WTC11 (cell line): ENCODE measurements at regions not wholly inside any gene's neighbourhood (a gene's known extent, or its start where the extent isn't known, plus 50 kb on each side); places are given as distances from the start of the nearest gene placed in this dataset.

Experiments used
- ATAC-seq: fragments of 200-7000 bp; cut with Tn5 transposase; 2 replicates; pipeline ENCODE4 v1.10.0; 2021; ENCODE audit warnings: mild to moderate bottlenecking, moderate library complexity
- CTCF ChIA-PET: fragments of 300-600 bp; sonication (Branson Sonifier 250); formaldehyde crosslinking; loops from one replicate; lab custom pipeline; 2021; ENCODE audit warnings: antibody characterized with exemption; lab: Charles Lee
- POLR2A ChIA-PET: fragments of 350-600 bp; sonication (Branson Sonifier 250); formaldehyde crosslinking; loops from one replicate; lab custom pipeline; 2021; ENCODE audit warnings: antibody characterized with exemption; lab: Charles Lee
- DNase-seq: peaks from one replicate; pipeline ENCODE4 v3.0.0; 2021; ENCODE audit warnings: low spot score
- H3K27ac Mint-ChIP-seq: 2 replicates; pipeline ENCODE4 v1.8.0; 2021; ENCODE audit warnings: mixed read lengths
- H3K27me3 Mint-ChIP-seq: 2 replicates; pipeline ENCODE4 v1.8.0; 2021; ENCODE audit warnings: low read depth, mild to moderate bottlenecking, moderate library complexity, mixed read lengths
- H3K36me3 Mint-ChIP-seq: 2 replicates; pipeline ENCODE4 v1.8.0; 2021; ENCODE audit warnings: mixed read lengths
- H3K4me1 Mint-ChIP-seq: 2 replicates; pipeline ENCODE4 v1.8.0; 2022; ENCODE audit warnings: mixed read lengths
- H3K4me3 Mint-ChIP-seq: 2 replicates; pipeline ENCODE4 v1.8.0; 2021; ENCODE audit warnings: mild to moderate bottlenecking, moderate library complexity, mixed read lengths
- H3K9me3 Mint-ChIP-seq: 2 replicates; pipeline ENCODE4 v1.8.0; 2021; ENCODE audit warnings: mixed read lengths
- ATF1 ChIP-seq: sonication (generic); formaldehyde crosslinking; IDR thresholded peaks from 2 replicates; pipeline ENCODE4 v1.8.1; 2023; ENCODE audit warnings: mild to moderate bottlenecking, moderate library complexity, missing genetic modification reagents
- ELF4 ChIP-seq: sonication (generic); formaldehyde crosslinking; IDR thresholded peaks from 2 replicates; pipeline ENCODE4 v1.8.1; 2022; ENCODE audit warnings: low read depth, mild to moderate bottlenecking, moderate library complexity, missing genetic modification reagents
- EMX1 ChIP-seq: fragments of 250-450 bp; sonication (Bioruptor Pico); IDR thresholded peaks from 2 replicates; pipeline ENCODE4 v1.8.0; 2021; ENCODE audit warnings: mild to moderate bottlenecking
- FOXJ3 ChIP-seq: sonication (generic); formaldehyde crosslinking; IDR thresholded peaks from 2 replicates; pipeline ENCODE4 v1.9.0; 2021; ENCODE audit warnings: missing genetic modification reagents, mild to moderate bottlenecking, borderline replicate concordance
- NFE2L1 ChIP-seq: sonication (generic); formaldehyde crosslinking; IDR thresholded peaks from 2 replicates; pipeline ENCODE4 v1.8.1; 2023; ENCODE audit warnings: missing genetic modification reagents
- NR1H2 ChIP-seq: sonication (generic); formaldehyde crosslinking; IDR thresholded peaks from 2 replicates; pipeline ENCODE4 v1.9.0; 2021; ENCODE audit warnings: mild to moderate bottlenecking, moderate library complexity, missing genetic modification reagents
- NR2C2 ChIP-seq: sonication (generic); formaldehyde crosslinking; IDR thresholded peaks from 2 replicates; pipeline ENCODE4 v1.8.0; 2022; ENCODE audit warnings: mild to moderate bottlenecking, missing genetic modification reagents
- NR3C1 ChIP-seq: sonication (generic); formaldehyde crosslinking; conservative IDR thresholded peaks from 2 replicates; pipeline ENCODE4 v1.8.1; 2023; ENCODE audit warnings: low read depth, mild to moderate bottlenecking, missing genetic modification reagents
- SMAD3 ChIP-seq: sonication (generic); formaldehyde crosslinking; IDR thresholded peaks from 2 replicates; pipeline ENCODE4 v1.8.0; 2022; ENCODE audit warnings: missing genetic modification reagents, mild to moderate bottlenecking, borderline replicate concordance
- TEAD1 ChIP-seq: sonication (generic); formaldehyde crosslinking; IDR thresholded peaks from 2 replicates; pipeline ENCODE4 v1.8.0; 2022; ENCODE audit warnings: mild to moderate bottlenecking, missing genetic modification reagents
- ZNF317 ChIP-seq: sonication (generic); formaldehyde crosslinking; IDR thresholded peaks from 2 replicates; pipeline ENCODE4 v1.8.1; 2023; ENCODE audit warnings: low read depth, mild to moderate bottlenecking, moderate library complexity, missing genetic modification reagents, borderline replicate concordance
- ZNF396 ChIP-seq: fragments of 250-450 bp; sonication (Bioruptor Pico); IDR thresholded peaks from 2 replicates; pipeline ENCODE4 v1.8.0; 2021; ENCODE audit warnings: mild to moderate bottlenecking, moderate library complexity, borderline replicate concordance
- ZNF423 ChIP-seq: fragments of 250-450 bp; sonication (Bioruptor Pico); IDR thresholded peaks from 2 replicates; pipeline ENCODE4 v2.1.2; 2022; ENCODE audit warnings: mild to moderate bottlenecking, moderate library complexity
- ZNF671 ChIP-seq: fragments of 250-450 bp; sonication (Bioruptor Pico); IDR thresholded peaks from 2 replicates; pipeline ENCODE4 v1.8.0; 2021; ENCODE audit warnings: mild to moderate bottlenecking
- TF ChIP-seq, protein P1 (sequence below): sonication (generic); formaldehyde crosslinking; IDR thresholded peaks from 2 replicates; pipeline ENCODE4 v1.8.1; 2022; ENCODE audit warnings: low read depth, missing genetic modification reagents, borderline replicate concordance
- TF ChIP-seq, protein P2 (sequence below): sonication (generic); formaldehyde crosslinking; IDR thresholded peaks from 2 replicates; pipeline ENCODE4 v1.8.0; 2022; ENCODE audit warnings: mild to moderate bottlenecking, missing genetic modification reagents
- TF ChIP-seq, protein P3 (sequence below): sonication (generic); formaldehyde crosslinking; IDR thresholded peaks from 2 replicates; pipeline ENCODE4 v1.8.1; 2023; ENCODE audit warnings: mild to moderate bottlenecking, missing genetic modification reagents
- TF ChIP-seq, protein P4 (sequence below): sonication (generic); formaldehyde crosslinking; IDR thresholded peaks from 2 replicates; pipeline ENCODE4 v1.8.1; 2023; ENCODE audit warnings: mild to moderate bottlenecking, moderate library complexity, missing genetic modification reagents
- TF ChIP-seq, protein P5 (sequence below): sonication (generic); formaldehyde crosslinking; IDR thresholded peaks from 2 replicates; pipeline ENCODE4 v1.8.0; 2023; ENCODE audit warnings: missing genetic modification reagents
- TF ChIP-seq, protein P6 (sequence below): sonication (generic); formaldehyde crosslinking; IDR thresholded peaks from 2 replicates; pipeline ENCODE4 v1.8.1; 2023; ENCODE audit warnings: mild to moderate bottlenecking, missing genetic modification reagents, moderate library complexity
- TF ChIP-seq, protein P7 (sequence below): fragments of 250-450 bp; sonication (Bioruptor Pico); IDR thresholded peaks from 2 replicates; pipeline ENCODE4 v2.1.2; 2022; ENCODE audit warnings: mild to moderate bottlenecking, moderate library complexity

DNA sequence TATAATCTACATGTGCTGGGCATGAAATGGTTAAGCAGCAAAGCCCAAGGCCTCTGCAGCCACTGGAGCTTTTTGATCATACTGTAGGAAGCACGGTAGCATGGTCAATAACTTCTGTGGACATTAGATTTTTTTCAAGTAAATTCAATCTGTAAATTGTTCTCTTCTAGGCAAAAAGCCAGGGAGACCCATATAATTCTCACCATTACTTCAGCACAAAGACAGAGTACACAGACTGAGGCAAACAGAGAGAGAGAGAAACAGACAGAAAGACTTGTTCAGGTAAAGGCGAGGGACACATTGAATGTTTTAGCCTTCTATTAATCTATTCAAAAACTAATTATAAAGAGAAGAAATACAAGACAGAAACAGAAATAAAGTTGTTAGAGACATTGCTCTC lies 349.4 kb downstream of the RFC3 start (continued):
- TF ChIP-seq ZNF317 (CRISPR knock-in tag): no peak
- TF ChIP-seq NR1H2 (CRISPR knock-in tag): no peak
- TF ChIP-seq NR2C2 (CRISPR knock-in tag): no peak
- TF ChIP-seq, protein P1, sequence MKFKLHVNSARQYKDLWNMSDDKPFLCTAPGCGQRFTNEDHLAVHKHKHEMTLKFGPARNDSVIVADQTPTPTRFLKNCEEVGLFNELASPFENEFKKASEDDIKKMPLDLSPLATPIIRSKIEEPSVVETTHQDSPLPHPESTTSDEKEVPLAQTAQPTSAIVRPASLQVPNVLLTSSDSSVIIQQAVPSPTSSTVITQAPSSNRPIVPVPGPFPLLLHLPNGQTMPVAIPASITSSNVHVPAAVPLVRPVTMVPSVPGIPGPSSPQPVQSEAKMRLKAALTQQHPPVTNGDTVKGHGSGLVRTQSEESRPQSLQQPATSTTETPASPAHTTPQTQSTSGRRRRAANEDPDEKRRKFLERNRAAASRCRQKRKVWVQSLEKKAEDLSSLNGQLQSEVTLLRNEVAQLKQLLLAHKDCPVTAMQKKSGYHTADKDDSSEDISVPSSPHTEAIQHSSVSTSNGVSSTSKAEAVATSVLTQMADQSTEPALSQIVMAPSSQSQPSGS: no peak
- TF ChIP-seq ZNF671: no peak
- TF ChIP-seq FOXJ3 (CRISPR knock-in tag): no peak
- no peak for TF ChIP-seq ZNF396 (CRISPR knock-in tag)
- TF ChIP-seq, protein P2, sequence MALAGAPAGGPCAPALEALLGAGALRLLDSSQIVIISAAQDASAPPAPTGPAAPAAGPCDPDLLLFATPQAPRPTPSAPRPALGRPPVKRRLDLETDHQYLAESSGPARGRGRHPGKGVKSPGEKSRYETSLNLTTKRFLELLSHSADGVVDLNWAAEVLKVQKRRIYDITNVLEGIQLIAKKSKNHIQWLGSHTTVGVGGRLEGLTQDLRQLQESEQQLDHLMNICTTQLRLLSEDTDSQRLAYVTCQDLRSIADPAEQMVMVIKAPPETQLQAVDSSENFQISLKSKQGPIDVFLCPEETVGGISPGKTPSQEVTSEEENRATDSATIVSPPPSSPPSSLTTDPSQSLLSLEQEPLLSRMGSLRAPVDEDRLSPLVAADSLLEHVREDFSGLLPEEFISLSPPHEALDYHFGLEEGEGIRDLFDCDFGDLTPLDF (CRISPR knock-in tag): no peak
- TF ChIP-seq, protein P3, sequence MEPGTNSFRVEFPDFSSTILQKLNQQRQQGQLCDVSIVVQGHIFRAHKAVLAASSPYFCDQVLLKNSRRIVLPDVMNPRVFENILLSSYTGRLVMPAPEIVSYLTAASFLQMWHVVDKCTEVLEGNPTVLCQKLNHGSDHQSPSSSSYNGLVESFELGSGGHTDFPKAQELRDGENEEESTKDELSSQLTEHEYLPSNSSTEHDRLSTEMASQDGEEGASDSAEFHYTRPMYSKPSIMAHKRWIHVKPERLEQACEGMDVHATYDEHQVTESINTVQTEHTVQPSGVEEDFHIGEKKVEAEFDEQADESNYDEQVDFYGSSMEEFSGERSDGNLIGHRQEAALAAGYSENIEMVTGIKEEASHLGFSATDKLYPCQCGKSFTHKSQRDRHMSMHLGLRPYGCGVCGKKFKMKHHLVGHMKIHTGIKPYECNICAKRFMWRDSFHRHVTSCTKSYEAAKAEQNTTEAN (CRISPR knock-in tag): no peak

DNA sequence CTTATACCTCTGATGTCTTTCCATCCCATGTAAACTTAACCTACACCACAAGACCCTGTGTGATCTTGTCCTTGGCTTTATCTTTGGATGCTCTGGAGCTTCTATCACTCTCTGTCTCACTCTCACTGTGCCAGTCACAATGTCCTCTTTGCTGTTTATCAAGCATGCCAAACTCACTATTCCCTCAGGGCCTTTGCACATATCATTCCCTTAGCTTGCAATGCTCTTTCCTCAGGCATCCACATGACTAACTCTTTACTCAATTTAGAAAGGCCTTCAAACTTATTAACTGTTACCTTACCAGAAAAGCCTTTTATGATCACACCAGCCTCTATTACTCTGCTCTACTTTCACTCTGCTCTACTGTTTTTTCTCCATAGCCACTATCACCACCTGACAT lies 354.1 kb downstream of the RFC3 start:
- no peak overlapping the region for H3K27ac Mint-ChIP-seq
- ChIA-PET POLR2A (no interaction called here), CTCF (no interaction called here)
- H3K9me3 Mint-ChIP-seq: no peaks in the 10 kb centered on the region
- no peaks in the 10 kb centered on the region for H3K36me3 Mint-ChIP-seq
- ATAC-seq (no peak), DNase-seq (no peak)
- TF ChIP-seq, protein P4, sequence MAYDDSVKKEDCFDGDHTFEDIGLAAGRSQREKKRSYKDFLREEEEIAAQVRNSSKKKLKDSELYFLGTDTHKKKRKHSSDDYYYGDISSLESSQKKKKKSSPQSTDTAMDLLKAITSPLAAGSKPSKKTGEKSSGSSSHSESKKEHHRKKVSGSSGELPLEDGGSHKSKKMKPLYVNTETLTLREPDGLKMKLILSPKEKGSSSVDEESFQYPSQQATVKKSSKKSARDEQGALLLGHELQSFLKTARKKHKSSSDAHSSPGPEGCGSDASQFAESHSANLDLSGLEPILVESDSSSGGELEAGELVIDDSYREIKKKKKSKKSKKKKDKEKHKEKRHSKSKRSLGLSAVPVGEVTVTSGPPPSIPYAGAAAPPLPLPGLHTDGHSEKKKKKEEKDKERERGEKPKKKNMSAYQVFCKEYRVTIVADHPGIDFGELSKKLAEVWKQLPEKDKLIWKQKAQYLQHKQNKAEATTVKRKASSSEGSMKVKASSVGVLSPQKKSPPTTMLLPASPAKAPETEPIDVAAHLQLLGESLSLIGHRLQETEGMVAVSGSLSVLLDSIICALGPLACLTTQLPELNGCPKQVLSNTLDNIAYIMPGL (CRISPR knock-in tag): no peak
- TF ChIP-seq ELF4 (CRISPR knock-in tag) (no peak), TEAD1 (CRISPR knock-in tag) (no peak), NR3C1 (CRISPR knock-in tag) (no peak), NFE2L1 (CRISPR knock-in tag) (no peak), EMX1 (CRISPR knock-in tag) (no peak), SMAD3 (CRISPR knock-in tag) (no peak), ATF1 (no peak), ZNF423 (CRISPR knock-in tag) (no peak)
- TF ChIP-seq, protein P5, sequence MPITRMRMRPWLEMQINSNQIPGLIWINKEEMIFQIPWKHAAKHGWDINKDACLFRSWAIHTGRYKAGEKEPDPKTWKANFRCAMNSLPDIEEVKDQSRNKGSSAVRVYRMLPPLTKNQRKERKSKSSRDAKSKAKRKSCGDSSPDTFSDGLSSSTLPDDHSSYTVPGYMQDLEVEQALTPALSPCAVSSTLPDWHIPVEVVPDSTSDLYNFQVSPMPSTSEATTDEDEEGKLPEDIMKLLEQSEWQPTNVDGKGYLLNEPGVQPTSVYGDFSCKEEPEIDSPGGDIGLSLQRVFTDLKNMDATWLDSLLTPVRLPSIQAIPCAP (CRISPR knock-in tag): no peak
- TF ChIP-seq, protein P6, sequence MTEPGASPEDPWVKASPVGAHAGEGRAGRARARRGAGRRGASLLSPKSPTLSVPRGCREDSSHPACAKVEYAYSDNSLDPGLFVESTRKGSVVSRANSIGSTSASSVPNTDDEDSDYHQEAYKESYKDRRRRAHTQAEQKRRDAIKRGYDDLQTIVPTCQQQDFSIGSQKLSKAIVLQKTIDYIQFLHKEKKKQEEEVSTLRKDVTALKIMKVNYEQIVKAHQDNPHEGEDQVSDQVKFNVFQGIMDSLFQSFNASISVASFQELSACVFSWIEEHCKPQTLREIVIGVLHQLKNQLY: no peak
- TF ChIP-seq, protein P7, sequence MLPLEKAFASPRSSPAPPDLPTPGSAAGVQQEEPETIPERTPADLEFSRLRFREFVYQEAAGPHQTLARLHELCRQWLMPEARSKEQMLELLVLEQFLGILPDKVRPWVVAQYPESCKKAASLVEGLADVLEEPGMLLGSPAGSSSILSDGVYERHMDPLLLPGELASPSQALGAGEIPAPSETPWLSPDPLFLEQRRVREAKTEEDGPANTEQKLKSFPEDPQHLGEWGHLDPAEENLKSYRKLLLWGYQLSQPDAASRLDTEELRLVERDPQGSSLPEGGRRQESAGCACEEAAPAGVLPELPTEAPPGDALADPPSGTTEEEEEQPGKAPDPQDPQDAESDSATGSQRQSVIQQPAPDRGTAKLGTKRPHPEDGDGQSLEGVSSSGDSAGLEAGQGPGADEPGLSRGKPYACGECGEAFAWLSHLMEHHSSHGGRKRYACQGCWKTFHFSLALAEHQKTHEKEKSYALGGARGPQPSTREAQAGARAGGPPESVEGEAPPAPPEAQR (CRISPR knock-in tag): no peak
- TF ChIP-seq, protein P1: no peak
- H3K4me3 Mint-ChIP-seq: no peak overlapping the region
- peaks cover 4% of the 10 kb centered on the region; the same call in 1 of the 2 replicates for H3K4me1 Mint-ChIP-seq
- no peaks in the 10 kb centered on the region; the same call in 1 of the 2 replicates for H3K27me3 Mint-ChIP-seq
